ENCODE measurements at regions not wholly inside any gene's neighbourhood (a gene's known extent, or its start where the extent isn't known, plus 50 kb on each side); places are given as distances from the start of the nearest gene placed in this dataset.

DNA sequence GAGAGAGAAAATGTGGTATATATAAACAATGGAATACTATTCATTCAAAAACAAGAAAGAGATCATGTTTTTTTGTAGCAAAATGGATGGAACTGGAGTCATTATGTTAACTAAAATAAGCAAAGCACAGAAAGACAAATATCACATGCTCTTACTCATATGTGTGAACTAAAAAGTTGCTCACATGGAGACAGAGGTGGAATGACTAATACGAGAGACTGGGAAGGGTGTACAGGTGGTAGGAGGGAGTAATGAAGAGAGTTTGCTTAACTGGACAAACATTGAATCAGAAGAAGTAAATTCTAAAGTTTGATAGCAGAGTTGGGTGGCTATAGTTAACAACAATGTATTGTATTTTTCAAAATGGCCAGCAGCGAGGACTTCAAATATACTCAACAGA lies 1080.7 kb upstream of the CHAC2 start:
- peak; percentile 15 for DNase-seq (ENCODE audit: low read depth, low spot score)
- no peak overlapping the region for H3K4me3 ChIP-seq (ENCODE audit: low read depth, low read length)
- TF ChIP-seq, protein P1, sequence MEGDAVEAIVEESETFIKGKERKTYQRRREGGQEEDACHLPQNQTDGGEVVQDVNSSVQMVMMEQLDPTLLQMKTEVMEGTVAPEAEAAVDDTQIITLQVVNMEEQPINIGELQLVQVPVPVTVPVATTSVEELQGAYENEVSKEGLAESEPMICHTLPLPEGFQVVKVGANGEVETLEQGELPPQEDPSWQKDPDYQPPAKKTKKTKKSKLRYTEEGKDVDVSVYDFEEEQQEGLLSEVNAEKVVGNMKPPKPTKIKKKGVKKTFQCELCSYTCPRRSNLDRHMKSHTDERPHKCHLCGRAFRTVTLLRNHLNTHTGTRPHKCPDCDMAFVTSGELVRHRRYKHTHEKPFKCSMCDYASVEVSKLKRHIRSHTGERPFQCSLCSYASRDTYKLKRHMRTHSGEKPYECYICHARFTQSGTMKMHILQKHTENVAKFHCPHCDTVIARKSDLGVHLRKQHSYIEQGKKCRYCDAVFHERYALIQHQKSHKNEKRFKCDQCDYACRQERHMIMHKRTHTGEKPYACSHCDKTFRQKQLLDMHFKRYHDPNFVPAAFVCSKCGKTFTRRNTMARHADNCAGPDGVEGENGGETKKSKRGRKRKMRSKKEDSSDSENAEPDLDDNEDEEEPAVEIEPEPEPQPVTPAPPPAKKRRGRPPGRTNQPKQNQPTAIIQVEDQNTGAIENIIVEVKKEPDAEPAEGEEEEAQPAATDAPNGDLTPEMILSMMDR (IDR thresholded peaks at IDR 0.05; ENCODE audit: low read depth, low read length) = no peak
- in situ Hi-C loops (cut with HindIII; ENCODE audit: low sequenced_read_pairs) = no loop called here

DNA sequence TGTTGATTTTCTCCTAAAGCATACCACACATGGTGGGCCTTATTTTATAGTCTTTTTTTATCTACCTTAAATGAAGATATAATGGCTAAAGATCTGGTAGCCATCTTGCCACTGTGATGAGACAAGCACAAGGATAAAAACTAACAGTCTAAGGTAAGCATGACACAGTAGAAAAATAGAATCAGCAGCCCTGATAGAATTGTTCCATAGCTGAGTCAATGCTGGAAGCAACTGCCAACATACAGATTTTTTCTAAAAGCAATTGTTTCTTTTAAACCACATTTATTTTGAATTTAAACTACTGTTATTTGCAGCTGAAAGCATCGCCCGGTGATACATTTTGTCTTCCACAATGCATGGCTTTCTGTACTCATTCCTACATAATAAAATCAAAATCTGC lies 1091.5 kb upstream of the CHAC2 start:
- no peak overlapping the region for H3K4me3 ChIP-seq (ENCODE audit: low read depth, low read length)
- TF ChIP-seq, protein P1 (IDR thresholded peaks at IDR 0.05; ENCODE audit: low read depth, low read length) = no peak
- in situ Hi-C loops (cut with HindIII; ENCODE audit: low sequenced_read_pairs) = no loop called here
- peak; percentile 33 for DNase-seq (ENCODE audit: low read depth, low spot score)

DNA sequence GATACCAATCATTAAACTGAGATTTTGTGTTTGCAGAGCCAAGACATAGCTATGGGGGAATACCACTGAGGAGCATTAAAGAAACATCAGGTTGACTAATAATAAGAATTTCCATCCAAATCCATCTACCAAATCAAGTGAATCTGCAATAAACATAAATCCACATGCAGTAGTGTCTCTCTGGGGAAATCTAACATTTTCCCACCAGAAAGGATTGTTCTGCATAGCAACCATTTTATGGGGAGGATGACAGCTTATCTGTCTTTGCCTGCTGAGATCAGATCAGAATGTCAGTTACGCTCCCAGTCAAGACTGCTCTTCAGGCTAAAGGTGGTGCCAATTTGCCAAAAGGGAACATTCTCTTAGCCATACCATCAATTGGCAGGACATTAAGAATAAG lies 1098.9 kb upstream of the CHAC2 start:
- in situ Hi-C loops (cut with HindIII; ENCODE audit: low sequenced_read_pairs) = no loop called here
- DNase-seq (ENCODE audit: low read depth, low spot score) = no peak
- TF ChIP-seq, protein P1 (IDR thresholded peaks at IDR 0.05; ENCODE audit: low read depth, low read length) = no peak
- no peak overlapping the region for H3K4me3 ChIP-seq (ENCODE audit: low read depth, low read length)

DNA sequence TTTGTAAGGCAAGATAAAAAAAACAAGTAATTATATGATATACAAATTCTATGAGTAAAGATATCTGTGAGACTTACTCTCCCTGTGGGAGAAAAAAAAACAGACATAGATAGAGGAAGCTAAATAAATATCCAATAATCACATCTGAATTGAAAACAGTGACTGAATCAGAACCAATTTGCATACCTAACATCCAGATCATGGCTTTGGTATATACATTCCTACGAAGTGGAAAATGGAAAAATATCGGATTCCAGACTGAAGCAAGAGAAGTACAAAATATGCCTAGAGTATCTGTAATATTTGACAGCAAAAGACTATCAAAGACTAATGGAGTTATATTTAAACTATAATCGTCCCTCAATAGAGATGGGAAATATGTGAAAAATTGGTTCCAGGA lies 1108.1 kb upstream of the CHAC2 start:
- in situ Hi-C loops (cut with HindIII; ENCODE audit: low sequenced_read_pairs) = no loop called here
- TF ChIP-seq, protein P1 (IDR thresholded peaks at IDR 0.05; ENCODE audit: low read depth, low read length) = no peak
- DNase-seq (ENCODE audit: low read depth, low spot score) = peak; percentile 35
- no peak overlapping the region for H3K4me3 ChIP-seq (ENCODE audit: low read depth, low read length)

DNA sequence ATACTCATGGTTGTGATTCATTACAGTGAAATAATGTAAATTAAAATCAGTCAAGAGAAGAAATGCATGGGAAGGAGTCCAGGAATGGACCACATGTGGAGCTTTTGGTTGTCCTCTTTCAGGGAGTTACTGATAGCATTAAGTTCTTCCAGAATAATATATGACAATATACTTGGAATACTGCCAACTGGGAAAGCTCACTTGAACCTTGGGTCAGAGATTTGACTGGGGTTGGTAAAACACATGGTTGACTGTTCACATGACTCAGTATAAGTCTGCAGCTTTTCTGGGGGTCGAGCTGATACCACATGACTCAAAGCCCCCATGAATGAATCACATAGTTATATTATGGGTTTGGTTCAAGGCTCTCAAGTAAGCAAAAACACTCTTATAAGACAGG lies 1109.0 kb upstream of the CHAC2 start:
- H3K4me3 ChIP-seq (ENCODE audit: low read depth, low read length) = no peak overlapping the region
- DNase-seq (ENCODE audit: low read depth, low spot score) = peak; percentile 95
- in situ Hi-C loops (cut with HindIII; ENCODE audit: low sequenced_read_pairs) = no loop called here
- TF ChIP-seq, protein P1 (IDR thresholded peaks at IDR 0.05; ENCODE audit: low read depth, low read length) = no peak

DNA sequence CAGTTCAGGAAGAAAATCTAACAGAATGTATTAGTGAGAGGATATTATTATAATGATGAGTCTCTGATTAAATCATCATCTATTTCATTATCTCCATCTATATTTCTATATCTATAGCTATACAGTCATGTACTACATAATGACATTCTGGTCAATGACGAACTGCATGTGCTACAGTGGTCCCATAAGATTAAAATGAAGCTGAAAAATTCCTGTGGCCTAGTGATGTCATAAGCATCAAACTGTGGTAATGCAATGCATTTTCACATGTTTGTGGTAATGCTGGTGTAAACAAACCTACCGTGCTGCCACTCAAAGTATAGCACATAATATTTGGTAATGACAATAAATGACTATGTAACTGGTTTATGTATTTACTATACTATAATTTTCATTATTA lies 1127.9 kb upstream of the CHAC2 start:
- TF ChIP-seq, protein P1 (IDR thresholded peaks at IDR 0.05; ENCODE audit: low read depth, low read length) = no peak
- in situ Hi-C loops (cut with HindIII; ENCODE audit: low sequenced_read_pairs) = no loop called here
- peak; percentile 6 for DNase-seq (ENCODE audit: low read depth, low spot score)
- no peak overlapping the region for H3K4me3 ChIP-seq (ENCODE audit: low read depth, low read length)

DNA sequence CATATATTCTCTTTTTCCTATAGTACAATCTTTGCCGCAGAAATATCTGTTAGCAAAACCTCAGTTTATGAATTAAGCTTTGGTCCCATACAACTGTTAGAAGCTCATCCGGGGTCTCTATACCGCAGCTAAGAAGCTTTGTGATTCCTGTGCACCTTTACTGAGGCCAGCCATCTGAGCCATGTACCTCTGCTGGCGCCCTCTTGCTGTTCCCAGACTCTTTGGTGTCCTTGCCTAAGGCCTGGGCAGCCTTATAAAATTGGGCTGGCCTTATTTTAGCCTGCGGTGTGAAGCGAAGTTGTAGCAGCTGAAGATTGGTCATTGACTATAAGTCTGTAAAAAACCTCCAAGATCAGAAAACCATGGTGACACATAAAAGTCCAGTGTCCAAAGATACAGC lies 1135.1 kb upstream of the CHAC2 start:
- in situ Hi-C loops (cut with HindIII; ENCODE audit: low sequenced_read_pairs) = no loop called here
- H3K4me3 ChIP-seq (ENCODE audit: low read depth, low read length) = no peak overlapping the region
- TF ChIP-seq, protein P1 (IDR thresholded peaks at IDR 0.05; ENCODE audit: low read depth, low read length) = no peak
- DNase-seq (ENCODE audit: low read depth, low spot score) = no peak
